ENCODE measurements at regions not wholly inside any gene's neighbourhood (a gene's known extent, or its start where the extent isn't known, plus 50 kb on each side); places are given as distances from the start of the nearest gene placed in this dataset.

DNA sequence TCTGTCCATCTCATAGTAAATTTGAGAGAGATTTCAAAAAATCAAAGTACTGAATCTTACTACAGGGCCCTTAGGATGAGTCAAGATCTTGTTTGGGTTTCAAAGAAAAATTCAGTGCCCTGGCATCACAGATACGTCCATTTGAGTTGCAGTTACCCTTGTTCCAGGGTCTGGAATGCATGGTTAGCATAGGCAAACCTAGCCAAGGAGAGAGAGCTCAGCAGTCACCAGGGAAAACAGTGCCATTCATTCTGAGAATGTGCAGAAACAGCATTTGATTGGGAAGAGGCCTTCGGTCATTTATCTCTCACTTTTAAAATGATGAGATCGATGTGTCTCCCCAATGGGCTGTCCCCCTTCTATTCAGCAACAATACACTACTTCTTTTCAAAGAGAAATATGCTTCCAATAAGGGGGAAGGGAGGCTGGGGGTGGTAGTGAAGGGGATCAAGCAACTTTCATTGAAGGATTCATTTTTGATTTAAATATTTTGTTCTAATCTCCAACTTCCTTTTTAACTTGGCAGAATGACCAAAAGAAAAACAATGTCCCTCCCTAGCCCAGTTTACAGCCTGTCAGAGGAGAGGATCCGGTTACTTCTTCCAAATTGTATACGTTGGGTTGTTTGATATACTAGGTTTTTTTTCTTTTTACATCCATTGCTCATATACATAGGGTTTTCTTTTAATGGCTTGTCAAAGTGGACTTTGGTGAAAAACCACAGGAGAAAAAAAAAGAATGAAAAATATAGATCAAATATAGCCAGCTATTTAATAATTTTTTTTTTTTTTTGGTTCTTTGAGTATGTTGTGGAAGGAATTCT, 491.1 kb downstream of the CCDC171 start:
- TF ChIP-seq POLR2A (IDR thresholded peaks at IDR 0.05; ENCODE audit: low read length): no peak
- TF ChIP-seq GATA1 (IDR thresholded peaks at IDR 0.05; ENCODE audit: low read depth, low read length): no peak
